ENCODE measurements at regions not wholly inside any gene's neighbourhood (a gene's known extent, or its start where the extent isn't known, plus 50 kb on each side); places are given as distances from the start of the nearest gene placed in this dataset.

GRCh38 chr5:20609126-20609525 is 621.1 kb upstream of the CDH18 start:
- intact Hi-C loops (cut with DNase I; ENCODE audit: low total_unique reads), result no loop called here
- Histone ChIP-seq H3K9me3 (no peaks in the 10 kb centered on the region), H3K27ac (no peak overlapping the region), H3K27me3 (no peaks in the 10 kb centered on the region), H3K36me3 (no peaks in the 10 kb centered on the region), H3K4me1 (no peaks in the 10 kb centered on the region), H3K4me3 (no peak overlapping the region)
- 77 to 95% (median 83%) methylated on average over 1 of the region's 1 CpG for WGBS, 5 donors
- no peak for DNase-seq
- TF ChIP-seq POLR2A (IDR thresholded peaks at IDR 0.05) (no peak), POLR2AphosphoS5 (IDR thresholded peaks at IDR 0.05) (no peak), EP300 (IDR thresholded peaks at IDR 0.05) (no peak)
- TF ChIP-seq, protein P1, sequence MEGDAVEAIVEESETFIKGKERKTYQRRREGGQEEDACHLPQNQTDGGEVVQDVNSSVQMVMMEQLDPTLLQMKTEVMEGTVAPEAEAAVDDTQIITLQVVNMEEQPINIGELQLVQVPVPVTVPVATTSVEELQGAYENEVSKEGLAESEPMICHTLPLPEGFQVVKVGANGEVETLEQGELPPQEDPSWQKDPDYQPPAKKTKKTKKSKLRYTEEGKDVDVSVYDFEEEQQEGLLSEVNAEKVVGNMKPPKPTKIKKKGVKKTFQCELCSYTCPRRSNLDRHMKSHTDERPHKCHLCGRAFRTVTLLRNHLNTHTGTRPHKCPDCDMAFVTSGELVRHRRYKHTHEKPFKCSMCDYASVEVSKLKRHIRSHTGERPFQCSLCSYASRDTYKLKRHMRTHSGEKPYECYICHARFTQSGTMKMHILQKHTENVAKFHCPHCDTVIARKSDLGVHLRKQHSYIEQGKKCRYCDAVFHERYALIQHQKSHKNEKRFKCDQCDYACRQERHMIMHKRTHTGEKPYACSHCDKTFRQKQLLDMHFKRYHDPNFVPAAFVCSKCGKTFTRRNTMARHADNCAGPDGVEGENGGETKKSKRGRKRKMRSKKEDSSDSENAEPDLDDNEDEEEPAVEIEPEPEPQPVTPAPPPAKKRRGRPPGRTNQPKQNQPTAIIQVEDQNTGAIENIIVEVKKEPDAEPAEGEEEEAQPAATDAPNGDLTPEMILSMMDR (IDR thresholded peaks at IDR 0.05), result no peak

DNA sequence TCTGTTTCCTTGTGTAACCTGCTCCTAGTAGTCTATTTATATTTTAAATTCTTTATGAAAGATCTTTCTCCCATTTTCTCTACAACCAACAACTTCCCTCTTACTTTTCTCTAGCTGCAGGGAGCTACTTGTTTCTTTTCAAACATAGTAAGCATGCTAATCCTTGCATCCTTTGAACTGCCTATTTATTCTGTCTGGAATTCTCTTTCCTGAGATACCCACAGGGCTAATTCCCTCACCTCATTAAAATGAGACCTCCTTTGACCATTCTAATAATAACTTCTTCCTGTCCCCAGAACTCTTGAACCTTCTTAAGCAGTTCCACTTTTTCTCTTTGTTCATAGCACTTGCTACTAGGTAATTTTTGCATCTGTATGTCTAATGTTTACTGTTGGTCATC is 620.6 kb upstream of the CDH18 start:
- H3K4me3 ChIP-seq, result no peak overlapping the region
- no peak overlapping the region for H3K27ac ChIP-seq
- H3K36me3 ChIP-seq, result no peaks in the 10 kb centered on the region
- intact Hi-C loops (cut with DNase I; ENCODE audit: low total_unique reads), result no loop called here
- H3K9me3 ChIP-seq, result peaks cover 0 to 2% (median 0%) of the 10 kb centered on the region in 4 donors
- no peaks in the 10 kb centered on the region for H3K4me1 ChIP-seq
- H3K27me3 ChIP-seq, result no peaks in the 10 kb centered on the region
- TF ChIP-seq EP300 (IDR thresholded peaks at IDR 0.05) (no peak), POLR2A (IDR thresholded peaks at IDR 0.05) (no peak), POLR2AphosphoS5 (IDR thresholded peaks at IDR 0.05) (no peak)
- TF ChIP-seq, protein P1 (IDR thresholded peaks at IDR 0.05), result no peak
- no peak for DNase-seq

DNA sequence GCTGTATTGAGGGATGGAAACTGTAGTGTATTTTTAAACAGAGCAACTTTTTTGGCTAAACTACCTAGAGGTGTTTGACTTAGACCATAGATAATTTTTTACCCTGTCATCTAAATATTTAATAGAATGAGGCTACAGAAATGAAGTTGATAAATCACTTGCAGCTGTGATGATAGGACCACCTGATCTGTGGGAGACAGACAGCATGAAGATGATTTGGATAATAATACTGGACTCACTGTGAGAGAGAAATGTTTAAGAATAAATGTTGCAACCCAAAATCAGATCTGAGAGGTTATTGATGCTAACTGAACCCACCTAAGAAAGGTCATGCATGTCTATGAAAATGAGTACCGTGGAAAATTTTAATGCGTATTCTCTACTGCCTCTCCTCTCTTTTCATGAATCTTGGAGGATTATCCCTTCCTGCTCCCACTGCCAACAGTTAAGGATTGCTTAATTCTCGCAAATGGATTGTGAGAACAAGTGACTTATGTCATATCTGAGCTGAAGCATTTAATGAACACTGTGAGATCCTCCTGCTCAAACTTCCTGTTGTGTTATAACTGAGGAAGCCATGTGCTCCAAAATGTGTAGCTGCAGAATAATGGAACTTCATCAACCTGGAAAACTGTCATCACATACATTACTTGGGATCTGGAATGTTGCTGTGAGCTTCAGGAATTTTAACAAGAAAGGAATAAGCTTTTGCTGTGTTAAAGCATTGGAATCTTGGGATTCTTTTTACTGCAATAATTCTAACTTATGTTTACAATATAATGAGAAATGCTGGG is 617.9 kb upstream of the CDH18 start:
- no peak overlapping the region for H3K27ac ChIP-seq
- H3K36me3 ChIP-seq, result no peaks in the 10 kb centered on the region
- no peaks in the 10 kb centered on the region for H3K27me3 ChIP-seq
- no peak overlapping the region for H3K4me3 ChIP-seq
- intact Hi-C loops (cut with DNase I; ENCODE audit: low total_unique reads), result no loop called here
- no peak for TF ChIP-seq EP300 (IDR thresholded peaks at IDR 0.05)
- TF ChIP-seq POLR2AphosphoS5 (IDR thresholded peaks at IDR 0.05), result no peak
- TF ChIP-seq, protein P1 (IDR thresholded peaks at IDR 0.05), result no peak
- no peak for TF ChIP-seq POLR2A (IDR thresholded peaks at IDR 0.05)
- WGBS, 5 donors, result 67 to 84% (median 68%) methylated on average over 3 of the region's 3 CpGs
- H3K4me1 ChIP-seq, result no peaks in the 10 kb centered on the region
- H3K9me3 ChIP-seq, result peaks cover 0 to 23% (median 12%) of the 10 kb centered on the region in 4 donors
- peak in 1 of 2 donors; percentile 17 for DNase-seq

- peak in 1 of 2 donors; percentile 51 for DNase-seq
- no peak overlapping the region for H3K4me3 ChIP-seq
- H3K4me1 ChIP-seq, result no peaks in the 10 kb centered on the region
- no peaks in the 10 kb centered on the region for H3K27me3 ChIP-seq
- H3K36me3 ChIP-seq, result no peaks in the 10 kb centered on the region
- intact Hi-C loops (cut with DNase I; ENCODE audit: low total_unique reads), result no loop called here
- no peak for TF ChIP-seq POLR2A (IDR thresholded peaks at IDR 0.05)
- no peak for TF ChIP-seq EP300 (IDR thresholded peaks at IDR 0.05)
- TF ChIP-seq, protein P1 (IDR thresholded peaks at IDR 0.05), result no peak
- TF ChIP-seq POLR2AphosphoS5 (IDR thresholded peaks at IDR 0.05), result no peak
- H3K27ac ChIP-seq, result no peak overlapping the region
- peaks cover 0 to 23% (median 12%) of the 10 kb centered on the region in 4 donors for H3K9me3 ChIP-seq
- WGBS, 5 donors, result 71 to 81% (median 76%) methylated on average over 7 to 8 of the region's 8 CpGs
Observed at GRCh38 chr5:20604992-20605391, 617.0 kb upstream of the CDH18 start.

Measured in stomach (tissue), 8 donors.